HG03196 (cell line): ENCODE measurements at regions not wholly inside any gene's neighbourhood (a gene's known extent, or its start where the extent isn't known, plus 50 kb on each side); places are given as distances from the start of the nearest gene placed in this dataset.

ENCODE experiments used
- ATAC-seq: cut with Tn5 transposase; IDR thresholded peaks from one replicate; pipeline ENCODE4 v1.9.1; 2021; ENCODE audit not compliant: unreplicated experiment

DNA sequence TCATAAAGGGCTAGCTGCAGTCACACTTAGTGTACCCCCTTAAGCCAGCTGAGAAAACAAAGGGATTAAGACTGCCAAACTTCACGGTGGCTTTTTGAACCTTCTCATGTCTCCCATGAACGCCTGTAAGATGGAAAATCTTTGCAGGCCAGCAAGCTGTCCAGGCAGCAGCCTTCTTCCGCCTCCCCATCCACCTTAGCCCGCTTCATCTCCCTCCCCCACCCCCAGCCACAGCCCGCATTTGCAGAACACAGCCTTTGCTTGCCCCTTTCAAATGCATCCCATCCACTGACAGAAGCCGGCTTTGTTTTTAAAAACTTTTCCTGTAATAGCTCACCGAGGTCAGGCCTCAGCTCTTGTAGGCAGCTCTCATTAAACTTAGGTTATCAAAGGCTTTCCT lies 113.8 kb upstream of the FAM9B start:
- no peak for ATAC-seq

DNA sequence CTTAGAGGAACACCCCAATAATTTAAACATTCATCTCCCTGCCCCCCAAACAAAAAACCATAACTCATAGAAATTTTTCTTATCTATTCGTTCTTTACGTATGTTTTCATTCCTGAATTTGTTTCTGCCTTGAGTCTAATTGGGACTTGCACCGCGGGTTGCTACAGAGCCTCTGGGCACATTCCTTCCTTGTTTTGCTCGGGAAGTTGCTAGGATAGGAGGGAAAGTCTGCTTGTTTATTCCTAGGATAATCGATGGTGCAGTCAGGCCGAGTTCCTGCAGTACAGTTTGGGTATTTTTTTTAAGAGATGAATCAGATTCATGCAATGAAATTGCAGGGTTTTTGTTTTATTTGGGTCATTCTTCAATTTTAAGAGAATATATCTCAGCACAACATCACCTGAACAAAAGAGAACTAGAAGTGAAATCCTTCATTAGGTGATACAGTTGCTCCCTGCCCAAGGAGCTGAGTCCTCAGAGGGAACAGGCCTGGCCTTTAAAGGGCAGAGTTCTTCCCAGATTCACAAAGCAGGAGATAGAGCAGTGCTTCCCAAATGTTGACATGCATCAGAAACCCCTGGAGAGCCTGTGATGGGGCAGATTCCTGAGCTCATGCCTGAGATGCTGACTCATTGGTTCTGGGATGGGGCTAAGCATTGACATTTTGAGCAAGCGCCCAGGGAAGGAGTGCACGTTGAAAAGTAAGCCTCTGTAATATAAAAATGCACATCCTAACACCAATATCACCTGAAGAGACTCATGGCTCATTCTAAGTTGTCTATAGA lies 114.9 kb upstream of the FAM9B start:
- no peak for ATAC-seq

DNA sequence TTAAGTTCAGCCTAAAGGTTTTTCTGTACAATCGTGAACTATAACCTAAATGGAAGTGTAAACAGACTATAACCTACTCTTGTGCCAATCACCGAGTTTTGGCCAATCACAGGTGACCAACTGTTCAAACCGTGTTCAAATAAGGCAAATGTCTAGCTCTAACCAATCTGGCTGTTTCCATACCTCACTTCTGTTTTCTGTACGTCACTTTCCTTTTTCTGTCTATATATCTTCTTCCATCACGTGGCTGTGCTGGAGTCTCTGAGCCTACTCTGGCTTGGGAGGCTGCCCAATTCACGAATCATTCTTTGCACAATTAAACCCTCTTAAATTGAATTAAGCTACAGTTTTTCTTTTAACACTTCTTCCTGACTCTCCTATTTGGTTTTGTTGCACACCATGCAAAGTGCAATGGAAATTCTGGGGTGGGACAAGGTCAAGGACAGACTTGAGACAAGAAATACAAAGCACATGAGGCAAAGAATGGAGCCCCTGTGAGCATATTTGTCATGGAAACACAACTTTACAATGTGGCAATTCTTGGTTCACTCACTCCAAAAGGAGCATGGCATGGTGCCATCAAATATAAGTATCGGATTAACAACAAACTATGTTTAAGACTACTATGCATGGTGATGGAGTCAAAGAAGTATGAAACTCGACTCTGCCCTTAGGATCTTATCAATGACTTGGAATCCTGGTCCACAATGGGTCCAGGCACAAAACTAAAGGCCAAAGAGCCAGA lies 115.7 kb upstream of the FAM9B start:
- no peak for ATAC-seq

DNA sequence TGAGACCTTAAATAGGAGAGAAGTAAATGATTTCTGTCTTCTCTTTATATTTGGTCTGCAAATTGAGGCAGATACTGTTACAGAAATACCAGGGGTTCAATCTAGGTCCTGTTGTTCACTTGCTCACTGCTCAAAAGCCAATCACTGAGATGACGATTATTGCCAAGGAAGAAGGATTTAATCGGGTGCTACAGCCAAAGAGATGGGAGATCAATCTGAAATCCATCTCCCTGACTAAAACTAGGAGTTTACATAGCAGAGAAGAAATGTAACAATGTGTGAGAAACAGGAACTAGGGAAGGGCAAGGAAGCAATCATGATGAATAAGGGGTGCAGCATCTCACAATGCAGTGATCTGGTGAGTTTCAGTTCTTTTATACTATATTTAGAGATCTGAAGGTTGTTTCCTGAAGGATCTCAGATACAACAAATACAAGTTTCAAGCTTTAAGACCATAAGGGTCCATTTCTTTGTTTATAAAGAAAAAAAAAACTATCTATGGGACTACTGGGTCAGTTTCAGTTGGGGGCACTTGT lies 117.9 kb upstream of the FAM9B start:
- no peak for ATAC-seq

DNA sequence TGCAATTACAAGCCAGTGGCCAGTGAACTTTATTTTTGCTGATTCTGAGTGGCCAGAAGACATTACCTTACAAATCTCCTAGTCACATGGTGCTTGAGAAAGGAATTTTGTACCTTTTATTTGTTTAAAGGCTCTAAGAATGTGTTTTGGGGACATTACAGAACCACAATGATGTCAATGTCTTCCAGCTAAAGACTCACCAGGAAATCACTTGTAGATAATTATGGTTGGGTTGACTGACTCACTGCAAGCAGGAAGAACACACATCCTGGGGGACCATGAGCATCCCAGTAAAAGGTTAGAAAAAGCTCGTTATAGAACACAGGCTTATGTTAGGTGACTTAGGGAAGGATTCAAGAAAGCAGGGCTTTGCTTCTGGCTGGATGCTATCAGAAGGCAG lies 119.4 kb upstream of the FAM9B start:
- ATAC-seq = no peak

DNA sequence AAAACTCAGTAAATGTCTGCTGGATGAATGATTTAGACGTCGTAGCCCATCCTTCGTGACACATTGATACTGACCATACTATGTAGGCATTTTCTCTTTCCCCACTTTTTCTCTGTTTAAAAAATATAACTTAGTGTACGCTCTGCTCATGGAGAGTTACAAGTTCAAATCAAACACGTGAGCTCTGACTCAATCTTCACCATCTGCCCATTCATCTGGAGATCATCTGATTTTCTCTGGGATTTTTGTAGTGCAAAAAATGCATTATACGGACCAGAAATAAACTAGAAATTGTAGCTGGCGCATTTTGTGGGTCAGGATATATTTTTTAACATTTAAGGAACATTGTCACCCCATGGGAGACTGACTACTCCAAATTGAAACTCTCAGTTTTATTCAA lies 124.7 kb upstream of the FAM9B start:
- no peak for ATAC-seq

DNA sequence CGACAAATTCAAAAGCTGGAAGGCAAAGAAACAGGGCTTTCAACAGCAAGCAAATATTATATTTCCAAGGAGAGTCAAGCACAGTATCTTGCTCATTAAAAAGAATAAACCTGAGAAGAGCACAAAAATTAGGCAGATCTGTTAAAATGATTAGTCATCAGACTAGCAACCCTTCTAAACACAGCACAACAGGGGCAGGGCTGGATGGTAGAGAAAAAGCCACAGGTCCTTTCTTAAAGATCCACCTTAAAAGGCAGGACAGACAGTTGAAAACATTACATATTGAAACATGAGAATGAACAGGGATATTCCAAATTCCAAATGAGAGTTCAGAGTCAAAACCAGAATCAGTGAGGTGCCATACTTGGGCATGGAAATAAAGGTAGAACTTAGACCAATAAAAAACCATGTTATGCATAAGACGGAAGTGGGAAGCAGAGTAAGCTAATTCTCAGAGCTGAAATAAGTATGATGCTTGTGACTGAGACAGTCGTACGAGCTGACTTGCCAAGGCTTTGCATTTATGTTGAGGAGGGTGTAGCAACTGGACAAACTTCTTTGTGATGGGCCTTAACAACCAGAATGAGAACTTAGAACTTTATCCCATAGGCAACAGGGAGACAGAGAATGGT lies 126.9 kb upstream of the FAM9B start:
- no peak for ATAC-seq

DNA sequence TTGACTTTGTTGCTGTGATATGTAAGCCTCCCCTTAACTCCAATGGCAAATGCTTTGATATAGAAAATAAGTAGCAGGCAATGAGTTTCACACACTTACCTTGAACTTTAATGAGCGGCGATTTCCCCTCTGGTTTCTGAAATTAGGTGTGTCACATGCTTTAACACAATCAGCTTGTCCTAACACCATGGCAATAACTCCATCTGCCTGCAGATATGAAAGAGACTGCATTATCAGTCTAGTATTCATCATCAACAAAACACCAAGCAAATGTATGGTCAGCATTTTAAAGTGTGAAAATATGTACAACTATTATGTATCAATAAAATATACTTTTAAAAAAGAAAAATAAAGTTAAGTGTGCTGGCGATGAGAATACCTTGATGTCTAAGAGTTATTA lies 128.8 kb upstream of the FAM9B start:
- ATAC-seq = no peak

DNA sequence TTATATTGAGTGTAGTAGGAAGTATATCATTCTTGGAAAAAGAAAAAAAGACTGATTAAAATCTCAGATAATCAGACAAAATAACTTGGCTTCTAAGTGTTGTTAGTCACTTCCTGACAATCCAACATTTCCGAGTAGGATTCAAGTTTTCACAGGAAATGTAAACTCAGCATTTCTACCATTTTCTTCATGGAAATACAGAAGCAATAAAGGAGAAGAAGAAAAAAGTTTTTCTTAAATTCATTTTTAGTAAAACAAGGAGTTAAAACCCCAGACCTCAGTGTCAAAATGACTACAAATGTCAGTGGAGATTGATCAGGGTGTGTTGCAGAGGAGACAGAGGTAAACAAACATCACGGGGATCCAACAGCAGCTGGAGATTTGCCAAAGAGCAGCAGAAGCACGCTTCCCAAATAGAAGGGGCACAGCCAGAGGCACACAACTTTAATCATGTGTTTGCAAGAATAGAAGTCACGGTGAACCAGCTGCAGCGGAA lies 129.3 kb upstream of the FAM9B start:
- ATAC-seq = no peak

DNA sequence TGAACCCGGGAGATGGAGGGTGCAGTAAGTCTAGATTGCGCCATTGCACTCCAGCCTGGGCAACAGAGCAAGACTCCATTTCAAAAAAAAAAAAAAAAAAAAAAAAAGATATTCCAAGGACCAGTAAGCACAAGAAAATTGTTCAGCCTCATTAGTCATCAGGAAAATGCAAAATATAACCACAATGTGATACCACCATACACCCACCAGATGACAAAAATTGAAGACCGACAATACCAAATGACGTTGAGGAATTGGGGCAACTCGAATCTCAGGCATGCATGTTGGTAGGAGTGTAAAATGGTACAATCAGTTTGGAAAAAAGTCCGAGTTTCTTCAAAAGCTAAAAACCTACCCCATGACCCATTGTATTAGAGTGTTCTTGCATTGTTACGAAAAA lies 130.2 kb upstream of the FAM9B start:
- ATAC-seq = no peak

DNA sequence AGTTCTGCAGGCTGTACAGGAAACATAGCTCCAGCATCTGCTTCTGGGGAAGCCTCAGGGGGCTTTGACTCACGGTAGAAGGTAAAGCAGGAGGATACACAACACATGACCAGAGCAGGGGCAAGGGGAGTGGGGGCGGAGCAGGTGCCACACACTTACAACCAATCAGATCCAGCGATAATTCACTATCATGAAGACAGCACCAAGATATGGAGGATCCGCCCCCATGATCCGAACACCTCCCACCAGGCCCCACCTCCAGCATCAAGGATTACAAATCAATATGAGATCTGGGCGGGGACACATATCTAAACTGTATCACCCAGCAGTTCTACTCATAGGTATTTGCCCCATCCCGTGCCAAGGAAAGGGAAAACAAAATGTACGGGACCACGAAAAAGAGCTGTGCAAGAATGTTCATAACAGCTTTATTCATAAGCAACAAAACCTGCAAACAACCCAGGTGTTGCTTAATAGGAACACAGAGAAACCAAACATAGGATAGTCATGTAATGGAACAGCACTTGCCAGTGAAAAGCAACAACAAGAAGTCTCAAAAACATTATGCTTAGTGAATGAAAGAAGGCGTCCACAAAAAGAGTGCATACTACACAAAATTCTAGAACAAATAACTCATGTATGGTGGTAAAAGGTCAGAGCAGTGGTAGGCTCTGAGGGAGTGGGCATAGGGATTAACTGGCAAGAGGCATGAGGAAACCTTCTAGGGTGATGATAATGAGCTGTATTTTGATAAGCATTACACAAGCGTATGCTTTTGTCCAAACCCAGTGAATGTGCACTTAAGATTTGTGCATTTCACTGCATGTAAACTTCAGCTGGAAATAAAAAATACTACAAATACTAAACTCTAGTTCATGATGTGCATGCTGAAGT lies 130.9 kb upstream of the FAM9B start:
- no peak for ATAC-seq

DNA sequence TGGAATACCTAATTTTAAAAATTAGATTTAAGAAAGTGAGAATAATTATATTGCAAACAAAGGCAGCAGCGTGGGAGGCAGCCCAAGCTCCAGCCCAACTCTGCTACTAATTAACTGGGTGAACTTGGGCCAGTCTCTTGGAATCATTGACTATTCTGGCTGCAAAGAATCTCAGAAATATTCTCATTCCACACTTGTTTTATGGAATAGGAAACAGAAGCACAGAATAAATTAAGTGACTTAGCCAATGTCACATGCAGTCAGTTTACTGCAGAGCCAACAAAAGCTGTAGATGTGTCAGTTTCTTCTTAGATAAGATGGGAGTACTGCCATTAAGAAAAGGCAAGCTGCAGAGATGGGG lies 132.6 kb upstream of the FAM9B start:
- ATAC-seq = no peak

DNA sequence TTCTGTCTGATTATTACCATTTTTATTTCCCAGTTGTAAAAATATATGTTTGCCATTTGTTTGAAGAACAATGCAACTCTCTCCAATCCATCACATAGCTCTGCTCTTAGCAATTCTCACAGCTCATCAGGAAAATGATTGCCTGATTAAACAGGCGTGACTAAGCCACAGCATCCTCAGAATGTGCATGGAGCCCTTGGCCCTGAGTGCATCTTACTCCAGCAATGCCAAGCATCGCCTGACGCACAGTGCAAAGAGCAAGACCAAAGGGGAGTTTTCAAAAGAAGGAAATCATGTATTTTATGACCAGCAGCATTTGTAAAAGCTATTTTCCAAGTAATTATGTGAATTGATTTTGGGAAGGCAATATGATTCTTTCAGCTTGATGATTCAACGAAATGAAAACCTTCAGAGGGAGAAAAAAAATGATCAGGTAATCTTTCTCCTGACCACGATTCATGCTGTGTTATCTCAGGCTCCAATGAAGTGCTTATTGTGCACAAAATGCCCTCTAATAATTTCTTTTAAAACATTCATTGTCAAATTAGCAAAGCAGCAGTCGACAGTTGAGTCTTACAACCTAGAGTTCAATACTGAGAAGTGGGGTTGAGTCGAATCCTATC lies 138.0 kb upstream of the FAM9B start:
- ATAC-seq = no peak

DNA sequence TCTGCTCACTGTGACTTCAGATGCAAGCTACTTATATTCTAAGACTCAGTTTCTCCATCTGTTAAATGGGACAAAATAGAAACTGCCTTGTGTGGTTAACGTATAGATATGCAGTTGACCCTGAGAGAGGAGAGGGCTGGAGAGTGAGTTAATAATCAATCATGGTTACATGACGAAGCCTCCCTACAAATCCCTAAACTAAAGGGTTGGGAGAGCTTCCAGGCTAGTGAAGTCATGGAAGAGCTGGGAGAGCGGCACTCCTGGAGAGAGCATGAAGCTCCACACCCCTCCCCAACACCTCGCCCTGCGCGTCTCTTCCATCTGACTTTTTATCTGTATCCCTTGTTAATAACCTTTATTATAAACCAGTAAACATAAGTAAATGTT lies 138.5 kb upstream of the FAM9B start:
- ATAC-seq = no peak

DNA sequence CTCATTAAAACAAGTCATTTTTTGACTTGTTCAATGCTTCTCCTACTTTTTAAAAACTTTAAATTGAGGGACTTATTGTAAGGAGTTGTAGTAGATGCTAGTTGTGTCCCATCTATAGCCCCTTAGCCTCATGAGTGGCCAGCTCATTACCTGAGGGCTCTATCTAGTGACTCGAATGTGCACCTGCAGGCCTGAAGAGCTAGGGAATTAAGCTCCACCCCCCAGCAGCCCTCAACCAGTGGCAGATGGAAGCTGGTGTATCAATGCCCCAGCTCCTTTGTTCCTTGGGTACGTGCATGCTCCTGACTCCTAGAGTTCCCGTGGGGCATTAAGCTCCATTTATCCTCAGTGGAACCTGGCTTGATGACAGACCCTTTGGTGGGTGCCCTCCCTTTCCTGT lies 146.7 kb upstream of the FAM9B start:
- ATAC-seq = no peak

DNA sequence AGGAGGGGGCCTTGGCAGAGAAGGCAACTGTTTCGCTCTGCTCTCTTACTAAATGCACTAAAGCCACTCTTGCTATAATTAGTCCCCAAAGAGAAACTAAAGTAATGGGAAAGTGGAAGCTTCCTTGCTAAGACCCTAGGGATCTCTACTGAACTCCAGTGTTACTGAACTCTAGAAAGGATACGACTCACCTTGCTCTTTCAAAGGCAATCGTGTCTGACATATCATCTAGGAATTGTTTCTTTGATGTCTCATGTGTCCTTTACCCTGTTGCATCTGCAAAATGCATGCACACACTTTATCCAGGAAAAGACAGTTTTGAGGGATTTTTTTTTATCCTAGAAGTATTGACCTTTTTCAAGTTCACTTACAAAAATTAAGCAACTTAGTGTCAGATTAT lies 148.1 kb upstream of the FAM9B start:
- no peak for ATAC-seq

DNA sequence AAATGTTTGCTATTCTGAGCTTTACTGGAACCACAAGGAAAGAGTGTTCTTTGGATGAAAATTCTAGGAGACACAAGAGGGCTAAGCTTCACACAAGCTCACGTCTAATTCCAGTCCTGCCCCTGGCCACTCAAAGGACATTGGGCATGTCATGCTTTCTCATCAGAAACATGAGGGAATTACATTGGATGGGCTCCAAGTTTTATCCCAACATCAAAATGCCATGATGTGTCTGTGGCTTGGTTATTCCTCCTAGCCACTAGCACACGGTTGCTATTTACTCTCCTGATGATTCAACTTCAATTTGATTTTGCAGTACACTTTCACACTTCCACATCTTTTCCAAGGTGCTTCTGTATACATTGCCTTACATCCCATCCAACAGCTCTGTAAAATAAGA lies 149.6 kb upstream of the FAM9B start:
- no peak for ATAC-seq

DNA sequence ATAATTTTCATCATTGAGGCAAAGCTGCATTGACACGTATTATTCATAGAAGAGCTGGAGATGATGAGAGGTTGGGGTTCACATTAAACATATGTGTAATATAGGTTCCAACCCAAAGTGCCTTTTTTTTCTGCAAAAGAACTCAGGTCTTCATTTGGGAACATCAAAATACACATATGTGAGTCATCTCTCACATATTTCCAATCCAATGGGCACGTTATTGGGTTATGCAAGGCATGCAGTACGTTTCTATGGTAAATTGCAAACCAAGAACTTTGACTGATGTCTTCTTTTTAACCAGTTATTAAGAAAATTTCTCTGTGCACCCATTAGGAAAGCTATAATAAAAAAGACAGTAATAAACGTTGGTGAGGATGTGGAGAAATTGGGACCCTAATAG lies 150.3 kb upstream of the FAM9B start:
- ATAC-seq = no peak

DNA sequence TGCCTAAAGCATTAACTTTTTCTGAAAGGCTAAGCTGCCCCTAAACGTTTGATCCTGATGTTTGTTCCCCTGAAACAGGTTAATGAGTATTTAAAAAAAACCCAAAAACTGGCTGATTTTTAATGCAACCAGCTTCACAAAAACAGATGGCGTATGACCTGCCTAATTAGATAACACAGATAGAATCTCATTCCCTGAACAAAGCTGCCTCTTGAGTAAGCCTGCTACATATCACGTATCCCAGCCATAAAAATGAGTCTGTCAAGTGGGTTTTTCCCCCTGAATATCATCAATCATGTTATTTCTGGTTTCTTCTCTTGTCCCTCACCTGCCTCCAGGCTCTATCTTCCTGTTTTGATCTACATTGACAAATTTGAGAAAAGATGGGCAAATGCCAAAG lies 154.2 kb upstream of the FAM9B start:
- ATAC-seq = no peak

DNA sequence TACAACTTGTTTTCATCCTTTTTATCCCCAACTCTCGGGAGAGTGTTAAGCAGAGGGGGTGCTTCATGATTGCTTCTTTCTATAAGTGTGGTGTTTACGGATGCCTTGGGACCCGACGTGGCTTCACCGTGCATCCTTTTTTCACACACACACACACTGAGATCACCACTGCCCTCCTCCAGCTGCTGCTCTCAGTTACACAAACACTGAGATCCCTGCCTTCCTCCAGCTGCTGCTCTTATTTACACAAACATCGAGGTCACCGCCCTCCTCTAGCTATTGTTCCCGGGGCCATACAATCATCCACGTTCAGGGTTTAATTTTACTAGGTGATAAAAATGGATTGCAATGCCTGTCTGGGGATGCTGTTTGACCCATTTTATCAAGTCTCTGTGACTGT lies 155.4 kb upstream of the FAM9B start:
- no peak for ATAC-seq
